ENCODE measurements at regions not wholly inside any gene's neighbourhood (a gene's known extent, or its start where the extent isn't known, plus 50 kb on each side); places are given as distances from the start of the nearest gene placed in this dataset.

DNA sequence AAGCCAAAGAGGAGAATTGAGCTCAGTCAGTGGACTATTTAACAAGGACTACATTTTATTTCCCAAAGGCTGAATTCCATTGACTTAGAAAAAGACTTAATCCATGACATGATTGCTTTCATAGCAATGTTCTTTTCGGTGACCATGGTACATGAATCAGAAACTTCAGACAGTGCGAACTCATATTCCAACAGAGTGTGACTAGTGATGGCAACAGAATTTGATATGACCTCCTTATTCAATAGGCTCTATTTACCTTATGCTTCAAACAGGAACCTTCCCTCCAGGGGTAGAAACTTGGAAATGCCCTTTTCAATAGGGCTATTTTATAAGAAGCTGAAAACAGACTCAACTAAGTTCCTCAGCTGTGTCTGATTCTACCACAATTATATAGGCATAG, 191.9 kb downstream of the RND3 start:
- DNase-seq (ENCODE audit: extremely low read depth in 1 of 4, low spot score in 3 of 4) (no peak), FAIRE-seq (no peak), ATAC-seq (no peak)
- ChIA-PET POLR2A (no interaction called here), CTCF (ENCODE audit: low intra/inter-chr PET ratio) (no interaction called here)
- Histone ChIP-seq H3K9me1 (ENCODE audit: control insufficient read depth, insufficient read depth, low read length) (no peaks in the 10 kb centered on the region), H3K9me3 (replicated peaks; ENCODE audit: control insufficient read depth, insufficient read depth, low read depth, low read length) (no peaks in the 10 kb centered on the region), H2AFZ (ENCODE audit: low read depth, low read length) (no peak overlapping the region), H3K36me3 (ENCODE audit: control insufficient read depth, insufficient read depth, low read length) (no peaks in the 10 kb centered on the region), H3K27ac (ENCODE audit: extremely low read depth, low read depth, low read length) (no peak overlapping the region), H3K4me2 (ENCODE audit: insufficient read depth, low read length) (no peak overlapping the region), H3K27me3 (ENCODE audit: control insufficient read depth in 2 of 2, insufficient read depth in 2 of 2, low read length in 2 of 2) (no peaks in the 10 kb centered on the region), H3K4me1 (replicated peaks in 1 of 2; ENCODE audit: control insufficient read depth in 2 of 2, insufficient read depth in 2 of 2, low read length in 2 of 2) (no peaks in the 10 kb centered on the region), H4K20me1 (replicated peaks; ENCODE audit: control insufficient read depth, insufficient read depth, low read length) (no peaks in the 10 kb centered on the region), H3K9ac (ENCODE audit: insufficient read depth in 1 of 2, low read depth in 2 of 2, low read length in 2 of 2) (no peak overlapping the region), H3K79me2 (ENCODE audit: control insufficient read depth, insufficient read depth, low read length) (no peaks in the 10 kb centered on the region), H3K4me3 (no peak overlapping the region)
- in situ Hi-C loops (cut with MboI) (no loop called here), intact Hi-C loops (cut with micrococcal nuclease) (no loop called here)
- WGBS (ENCODE audit: insufficient coverage, low coverage, missing lambda C conversion rate) = 2% methylated on average over 2 of the region's 2 CpGs
- no peak for TF ChIP-seq MXI1 (IDR thresholded peaks at IDR 0.05; ENCODE audit: low read depth, low read length)
- TF ChIP-seq U2AF1 (optimal IDR thresholded peaks at IDR 0.05; ENCODE audit: low read depth, low read length) = no peak
- TF ChIP-seq ZBTB17 (CRISPR knock-in tag; IDR thresholded peaks at IDR 0.05) = no peak
- no peak for TF ChIP-seq HDAC6 (IDR thresholded peaks at IDR 0.05; ENCODE audit: low read depth, low read length)
- TF ChIP-seq, protein P1, sequence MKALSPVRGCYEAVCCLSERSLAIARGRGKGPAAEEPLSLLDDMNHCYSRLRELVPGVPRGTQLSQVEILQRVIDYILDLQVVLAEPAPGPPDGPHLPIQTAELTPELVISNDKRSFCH (CRISPR knock-in tag; IDR thresholded peaks at IDR 0.05) = no peak
- TF ChIP-seq, protein P1 (tag; IDR thresholded peaks at IDR 0.05) = no peak
- no peak for TF ChIP-seq FOXM1 (IDR thresholded peaks at IDR 0.05; ENCODE audit: low read depth)
- no peak for TF ChIP-seq FOXM1 (CRISPR knock-in tag; IDR thresholded peaks at IDR 0.05; ENCODE audit: low read depth)
- TF ChIP-seq, protein P2, sequence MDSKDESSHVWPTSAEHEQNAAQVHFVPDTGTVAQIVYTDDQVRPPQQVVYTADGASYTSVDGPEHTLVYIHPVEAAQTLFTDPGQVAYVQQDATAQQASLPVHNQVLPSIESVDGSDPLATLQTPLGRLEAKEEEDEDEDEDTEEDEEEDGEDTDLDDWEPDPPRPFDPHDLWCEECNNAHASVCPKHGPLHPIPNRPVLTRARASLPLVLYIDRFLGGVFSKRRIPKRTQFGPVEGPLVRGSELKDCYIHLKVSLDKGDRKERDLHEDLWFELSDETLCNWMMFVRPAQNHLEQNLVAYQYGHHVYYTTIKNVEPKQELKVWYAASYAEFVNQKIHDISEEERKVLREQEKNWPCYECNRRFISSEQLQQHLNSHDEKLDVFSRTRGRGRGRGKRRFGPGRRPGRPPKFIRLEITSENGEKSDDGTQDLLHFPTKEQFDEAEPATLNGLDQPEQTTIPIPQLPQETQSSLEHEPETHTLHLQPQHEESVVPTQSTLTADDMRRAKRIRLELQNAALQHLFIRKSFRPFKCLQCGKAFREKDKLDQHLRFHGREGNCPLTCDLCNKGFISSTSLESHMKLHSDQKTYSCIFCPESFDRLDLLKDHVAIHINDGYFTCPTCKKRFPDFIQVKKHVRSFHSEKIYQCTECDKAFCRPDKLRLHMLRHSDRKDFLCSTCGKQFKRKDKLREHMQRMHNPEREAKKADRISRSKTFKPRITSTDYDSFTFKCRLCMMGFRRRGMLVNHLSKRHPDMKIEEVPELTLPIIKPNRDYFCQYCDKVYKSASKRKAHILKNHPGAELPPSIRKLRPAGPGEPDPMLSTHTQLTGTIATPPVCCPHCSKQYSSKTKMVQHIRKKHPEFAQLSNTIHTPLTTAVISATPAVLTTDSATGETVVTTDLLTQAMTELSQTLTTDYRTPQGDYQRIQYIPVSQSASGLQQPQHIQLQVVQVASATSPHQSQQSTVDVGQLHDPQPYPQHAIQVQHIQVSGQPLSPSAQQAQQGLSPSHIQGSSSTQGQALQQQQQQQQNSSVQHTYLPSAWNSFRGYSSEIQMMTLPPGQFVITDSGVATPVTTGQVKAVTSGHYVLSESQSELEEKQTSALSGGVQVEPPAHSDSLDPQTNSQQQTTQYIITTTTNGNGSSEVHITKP (IDR thresholded peaks at IDR 0.05; ENCODE audit: partially characterized antibody) = no peak
- BruUV-seq (replicated peaks) = no TSS peak

Data from K562 (cell line).